Endodermal cell (in vitro differentiated cells): ENCODE measurements at regions not wholly inside any gene's neighbourhood (a gene's known extent, or its start where the extent isn't known, plus 50 kb on each side); places are given as distances from the start of the nearest gene placed in this dataset.
"Not testable (repeated sequence)": the region's sequence is repeated elsewhere in the genome, so short reads cannot be mapped to it uniquely, and the experiment has no call there.

Experiments
- DNase-seq: peaks from one replicate; pipeline ENCODE4 v3.0.0-alpha.2; 2017
- H3K27ac ChIP-seq: 2 replicates; pipeline ENCODE4 v1.5.1; 2013; ENCODE audit warnings: mild to moderate bottlenecking, low read depth, low read length, moderate library complexity
- H3K27me3 ChIP-seq: 2 replicates; pipeline ENCODE4 v1.6.1; 2013; ENCODE audit warnings: mild to moderate bottlenecking, low read length, moderate library complexity; ENCODE audit not compliant: insufficient read depth, control insufficient read depth, poor library complexity, severe bottlenecking
- H3K36me3 ChIP-seq: 2 replicates; pipeline ENCODE4 v1.7.0; 2013; ENCODE audit warnings: mild to moderate bottlenecking, low read length, moderate library complexity; ENCODE audit not compliant: control insufficient read depth, insufficient read depth
- H3K4me1 ChIP-seq: one replicate; pipeline ENCODE4 v1.7.0; 2013; ENCODE audit warnings: low read length; ENCODE audit not compliant: control insufficient read depth, insufficient read depth
- H3K4me3 ChIP-seq: 2 replicates; pipeline ENCODE4 v1.5.1; 2013; ENCODE audit warnings: mild to moderate bottlenecking, low read length, moderate library complexity
- H3K9ac ChIP-seq: 2 replicates; pipeline ENCODE4 v1.6.1; 2013; ENCODE audit warnings: mild to moderate bottlenecking, low read length, moderate library complexity; ENCODE audit not compliant: poor library complexity, severe bottlenecking; ENCODE audit errors: extremely low read depth
- H3K9me3 ChIP-seq: 2 replicates; pipeline ENCODE4 v1.6.1; 2013; ENCODE audit warnings: mild to moderate bottlenecking, low read length, moderate library complexity; ENCODE audit not compliant: control insufficient read depth
- H3K27ac Mint-ChIP-seq: 2 replicates; pipeline ENCODE4 v1.8.0; 2020; ENCODE audit warnings: mixed read lengths
- H3K27me3 Mint-ChIP-seq: 2 replicates; pipeline ENCODE4 v1.8.0; 2021; ENCODE audit warnings: mild to moderate bottlenecking, mixed read lengths; ENCODE audit not compliant: insufficient read depth
- H3K36me3 Mint-ChIP-seq: 2 replicates; pipeline ENCODE4 v1.8.0; 2020; ENCODE audit warnings: low read depth, mixed read lengths
- H3K4me1 Mint-ChIP-seq: 2 replicates; pipeline ENCODE4 v1.8.0; 2020; ENCODE audit warnings: mixed read lengths
- H3K4me3 Mint-ChIP-seq: 2 replicates; pipeline ENCODE4 v1.8.0; 2020; ENCODE audit warnings: mild to moderate bottlenecking, moderate library complexity, mixed read lengths
- H3K9me3 Mint-ChIP-seq: 2 replicates; pipeline ENCODE4 v1.8.0; 2020; ENCODE audit warnings: mild to moderate bottlenecking, mixed read lengths
- CTCF ChIP-seq: fragments of 200-600 bp; sonication (generic); conservative IDR thresholded peaks from 2 replicates; pipeline ENCODE4 v1.5.0; 2021; ENCODE audit warnings: antibody characterized with exemption, mild to moderate bottlenecking
- WGBS, 2 experiments: methylation state at CpG; one replicate each; pipeline versions ENCODE4 v1.1.5 to v1.1.7; 2013; ENCODE audit warnings: missing lambda C conversion rate in 2 of 2, mixed read lengths in 1 of 2; ENCODE audit not compliant: insufficient coverage in 1 of 2, insufficient read length in 1 of 2; 5-methylcytosine and 5-hydroxymethylcytosine counted together

GRCh38 chr5:92942762-92943161 lies 638.3 kb downstream of the NR2F1-AS1 start:
- Mint-ChIP-seq H3K9me3 (no peaks in the 10 kb centered on the region), H3K27ac (no peak overlapping the region), H3K4me3 (no peak overlapping the region), H3K4me1 (no peaks in the 10 kb centered on the region), H3K27me3 (no peaks in the 10 kb centered on the region), H3K36me3 (no peaks in the 10 kb centered on the region)
- H3K4me3 ChIP-seq, result no peak overlapping the region
- no peak for TF ChIP-seq CTCF
- no peaks in the 10 kb centered on the region for H3K36me3 ChIP-seq
- no peak for DNase-seq
- H3K27me3 ChIP-seq, result no peaks in the 10 kb centered on the region
- no peak overlapping the region for H3K9ac ChIP-seq
- no peak overlapping the region for H3K27ac ChIP-seq
- H3K4me1 ChIP-seq, result no peaks in the 10 kb centered on the region
- no peaks in the 10 kb centered on the region for H3K9me3 ChIP-seq

- 92 to 94% methylated on average over 5 to 9 of the region's 9 CpGs for WGBS, 2 experiments
- DNase-seq, result no peak
- no peaks in the 10 kb centered on the region for H3K27me3 Mint-ChIP-seq
- H3K9me3 Mint-ChIP-seq, result no peaks in the 10 kb centered on the region
- Histone ChIP-seq H3K4me1 (no peaks in the 10 kb centered on the region), H3K9ac (no peak overlapping the region), H3K27ac (no peak overlapping the region), H3K9me3 (no peaks in the 10 kb centered on the region), H3K4me3 (no peak overlapping the region), H3K36me3 (no peaks in the 10 kb centered on the region), H3K27me3 (no peaks in the 10 kb centered on the region)
- H3K4me1 Mint-ChIP-seq, result no peaks in the 10 kb centered on the region
- H3K27ac Mint-ChIP-seq, result no peak overlapping the region
- no peaks in the 10 kb centered on the region for H3K36me3 Mint-ChIP-seq
- TF ChIP-seq CTCF, result no peak
- H3K4me3 Mint-ChIP-seq, result no peak overlapping the region
Observed at GRCh38 chr5:92941806-92942205, 639.2 kb downstream of the NR2F1-AS1 start.

- Mint-ChIP-seq H3K27ac (no peak overlapping the region), H3K4me3 (no peak overlapping the region), H3K4me1 (no peaks in the 10 kb centered on the region), H3K9me3 (no peaks in the 10 kb centered on the region), H3K36me3 (no peaks in the 10 kb centered on the region), H3K27me3 (no peaks in the 10 kb centered on the region)
- H3K36me3 ChIP-seq, result no peaks in the 10 kb centered on the region
- 76 to 80% methylated on average over 2 to 4 of the region's 4 CpGs for WGBS, 2 experiments
- no peak for TF ChIP-seq CTCF
- no peak overlapping the region for H3K4me3 ChIP-seq
- H3K9ac ChIP-seq, result no peak overlapping the region
- H3K27ac ChIP-seq, result no peak overlapping the region
- no peaks in the 10 kb centered on the region for H3K27me3 ChIP-seq
- H3K4me1 ChIP-seq, result no peaks in the 10 kb centered on the region
- no peak for DNase-seq
- H3K9me3 ChIP-seq, result no peaks in the 10 kb centered on the region
Observed at GRCh38 chr5:92939428-92939827, 641.6 kb downstream of the NR2F1-AS1 start.

GRCh38 chr5:92937396-92937795 lies 643.6 kb downstream of the NR2F1-AS1 start:
- H3K4me1 Mint-ChIP-seq, H3K27ac ChIP-seq, H3K27ac Mint-ChIP-seq, H3K36me3 Mint-ChIP-seq, DNase-seq, H3K36me3 ChIP-seq, H3K9me3 Mint-ChIP-seq, H3K4me1 ChIP-seq, H3K9me3 ChIP-seq, H3K4me3 ChIP-seq, H3K27me3 Mint-ChIP-seq, H3K27me3 ChIP-seq, H3K9ac ChIP-seq, H3K4me3 Mint-ChIP-seq: not testable (repeated sequence)
- 100% methylated on average over 1 of the region's 2 CpGs; no CpG with 5 or more reads in 1 of the 2 experiments for WGBS, 2 experiments
